DND-41 (cell line): ENCODE measurements at regions not wholly inside any gene's neighbourhood (a gene's known extent, or its start where the extent isn't known, plus 50 kb on each side); places are given as distances from the start of the nearest gene placed in this dataset.

Source experiments
- ATAC-seq: fragments of 200-7000 bp; cut with Tn5 transposase; 3 replicates; pipeline ENCODE4 v1.9.1; 2021; ENCODE audit warnings: low read depth; ENCODE audit not compliant: insufficient read depth
- DNase-seq: peaks from one replicate; pipeline ENCODE4 v3.0.0-alpha.2; 2020
- H2AFZ ChIP-seq: 2 replicates; pipeline ENCODE4 v1.6.0; 2012; ENCODE audit warnings: low read depth, low read length
- H3K27ac ChIP-seq: 2 replicates; pipeline ENCODE4 v1.5.1; 2012; ENCODE audit warnings: low read length, inconsistent platforms
- H3K27me3 ChIP-seq: fragments of 200-600 bp; sonication (generic); 2 replicates; pipeline ENCODE4 v1.6.0; 2012; ENCODE audit warnings: low read length, mild to moderate bottlenecking, inconsistent platforms; ENCODE audit not compliant: insufficient read depth, poor library complexity
- H3K36me3 ChIP-seq: 2 replicates; pipeline ENCODE4 v1.5.1; 2012; ENCODE audit warnings: low read length, inconsistent platforms; ENCODE audit not compliant: insufficient read depth
- H3K4me1 ChIP-seq: 2 replicates; pipeline ENCODE4 v1.5.1; 2012; ENCODE audit warnings: mild to moderate bottlenecking, low read length; ENCODE audit not compliant: insufficient read depth
- H3K4me2 ChIP-seq: 2 replicates; pipeline ENCODE4 v1.6.0; 2012; ENCODE audit warnings: mild to moderate bottlenecking, moderate library complexity, low read length, inconsistent platforms; ENCODE audit not compliant: insufficient read depth
- H3K4me3 ChIP-seq, 2 experiments: fragments of 200-600 bp in 1 of 2; shearing (Covaris generic) in 1 of 2; 2 replicates each; pipeline ENCODE4 v1.5.1; 2012 to 2016; ENCODE audit warnings: inconsistent platforms in 2 of 2, low read length in 2 of 2, mild to moderate bottlenecking in 2 of 2, low read depth in 1 of 2, moderate library complexity in 1 of 2
- H3K79me2 ChIP-seq: 2 replicates; pipeline ENCODE4 v1.6.0; 2012; ENCODE audit warnings: low read length, inconsistent platforms; ENCODE audit not compliant: insufficient read depth
- H3K9ac ChIP-seq: 2 replicates; pipeline ENCODE4 v1.6.0; 2012; ENCODE audit warnings: low read depth, mild to moderate bottlenecking, inconsistent platforms, low read length, moderate library complexity
- H3K9me3 ChIP-seq: 2 replicates; pipeline ENCODE4 v1.5.1; 2012; ENCODE audit warnings: low read length, moderate library complexity, mild to moderate bottlenecking, inconsistent platforms; ENCODE audit not compliant: insufficient read depth, severe bottlenecking
- H4K20me1 ChIP-seq: 2 replicates; pipeline ENCODE4 v1.6.0; 2012; ENCODE audit warnings: low read length; ENCODE audit not compliant: insufficient read depth
- CTCF ChIP-seq: IDR thresholded peaks from 2 replicates; pipeline ENCODE4 v1.5.1; 2012; ENCODE audit warnings: borderline replicate concordance, low read length, moderate library complexity, mild to moderate bottlenecking; ENCODE audit not compliant: poor library complexity, severe bottlenecking; ENCODE audit errors: extremely low read depth
- EZH2 ChIP-seq: IDR thresholded peaks from 3 replicates; pipeline ENCODE4 v1.6.1; 2012; ENCODE audit warnings: borderline replicate concordance, low read depth, mild to moderate bottlenecking, moderate library complexity, low read length, inconsistent platforms; ENCODE audit not compliant: severe bottlenecking

GRCh38 chr2:150599889-150600288, 112.4 kb upstream of the RND3 start:
- H4K20me1 ChIP-seq, result no peaks in the 10 kb centered on the region
- ATAC-seq (no peak), DNase-seq (no peak)
- peaks cover 9% of the 10 kb centered on the region for H3K4me1 ChIP-seq
- no peak overlapping the region for H3K4me2 ChIP-seq
- H2AFZ ChIP-seq, result no peak overlapping the region
- H3K4me3 ChIP-seq, result no peak overlapping the region
- no peak for TF ChIP-seq EZH2
- no peak for TF ChIP-seq CTCF
- no peak overlapping the region for H3K27ac ChIP-seq
- H3K9me3 ChIP-seq, result peaks cover 3% of the 10 kb centered on the region
- H3K79me2 ChIP-seq, result no peaks in the 10 kb centered on the region
- no peaks in the 10 kb centered on the region for H3K36me3 ChIP-seq
- H3K27me3 ChIP-seq, result no peaks in the 10 kb centered on the region
- H3K9ac ChIP-seq, result no peak overlapping the region

- Histone ChIP-seq H4K20me1 (no peaks in the 10 kb centered on the region), H3K36me3 (no peaks in the 10 kb centered on the region), H3K27me3 (no peaks in the 10 kb centered on the region), H3K27ac (peak overlapping the region; percentile 2; the same call in 1 of the 2 replicates), H3K4me1 (peaks cover 9% of the 10 kb centered on the region), H3K4me3 (no peak overlapping the region), H3K9me3 (peaks cover 3% of the 10 kb centered on the region), H2AFZ (peak overlapping the region; percentile 59), H3K9ac (no peak overlapping the region), H3K79me2 (no peaks in the 10 kb centered on the region), H3K4me2 (peak overlapping the region; percentile 21)
- ATAC-seq (peak; percentile 93), DNase-seq (peak; percentile 62)
- TF ChIP-seq CTCF (no peak), EZH2 (no peak)
Observed at GRCh38 chr2:150598383-150598782, 110.9 kb upstream of the RND3 start.

GRCh38 chr2:150595803-150596470, 108.5 kb upstream of the RND3 start:
- no peak overlapping the region for H3K9ac ChIP-seq
- H3K9me3 ChIP-seq, result no peaks in the 10 kb centered on the region
- no peaks in the 10 kb centered on the region for H3K27me3 ChIP-seq
- H3K4me2 ChIP-seq, result no peak overlapping the region
- H3K4me3 ChIP-seq, result no peak overlapping the region
- no peaks in the 10 kb centered on the region for H4K20me1 ChIP-seq
- TF ChIP-seq CTCF, result no peak
- no peak for TF ChIP-seq EZH2
- H3K4me1 ChIP-seq, result peaks cover 9% of the 10 kb centered on the region
- no peak overlapping the region for H2AFZ ChIP-seq
- no peaks in the 10 kb centered on the region for H3K36me3 ChIP-seq
- no peaks in the 10 kb centered on the region for H3K79me2 ChIP-seq
- H3K27ac ChIP-seq, result no peak overlapping the region
- DNase-seq (no peak), ATAC-seq (no peak)
